ENCODE measurements at regions not wholly inside any gene's neighbourhood (a gene's known extent, or its start where the extent isn't known, plus 50 kb on each side); places are given as distances from the start of the nearest gene placed in this dataset.

DNA sequence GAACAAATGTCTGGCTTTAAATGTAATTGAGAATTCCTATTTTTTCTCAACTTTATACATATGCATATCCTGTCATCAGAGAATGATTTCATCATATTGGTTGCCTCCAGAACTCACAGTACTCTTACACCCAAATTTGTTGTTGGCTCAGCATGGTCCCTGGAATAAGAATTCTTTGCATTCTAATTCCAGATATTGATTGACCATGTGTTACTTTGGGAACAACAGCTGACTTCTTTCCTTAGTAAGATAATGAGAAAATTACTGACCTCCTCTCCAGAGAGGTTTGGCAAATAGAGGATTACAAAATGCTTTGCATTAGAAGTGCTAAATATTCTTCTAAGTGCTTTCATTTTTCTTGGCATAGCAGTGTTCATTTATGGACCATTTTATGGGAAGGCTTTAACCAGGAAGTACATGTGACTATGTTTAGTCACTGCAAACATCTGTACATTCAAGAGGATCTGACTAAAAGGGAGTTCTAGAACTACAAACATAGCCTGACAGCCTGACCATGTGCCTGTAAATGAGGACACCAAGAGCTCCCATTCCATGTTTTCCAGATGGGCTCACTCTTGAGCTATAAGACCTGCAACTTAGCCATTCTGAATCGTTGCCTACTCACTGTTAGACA is 391.6 kb upstream of the DPPA4 start:
- no peak overlapping the region for H3K4me3 ChIP-seq (ENCODE audit: low read length)
- peak; percentile 6 for DNase-seq (ENCODE audit: low read depth)
- TF ChIP-seq, protein P1, sequence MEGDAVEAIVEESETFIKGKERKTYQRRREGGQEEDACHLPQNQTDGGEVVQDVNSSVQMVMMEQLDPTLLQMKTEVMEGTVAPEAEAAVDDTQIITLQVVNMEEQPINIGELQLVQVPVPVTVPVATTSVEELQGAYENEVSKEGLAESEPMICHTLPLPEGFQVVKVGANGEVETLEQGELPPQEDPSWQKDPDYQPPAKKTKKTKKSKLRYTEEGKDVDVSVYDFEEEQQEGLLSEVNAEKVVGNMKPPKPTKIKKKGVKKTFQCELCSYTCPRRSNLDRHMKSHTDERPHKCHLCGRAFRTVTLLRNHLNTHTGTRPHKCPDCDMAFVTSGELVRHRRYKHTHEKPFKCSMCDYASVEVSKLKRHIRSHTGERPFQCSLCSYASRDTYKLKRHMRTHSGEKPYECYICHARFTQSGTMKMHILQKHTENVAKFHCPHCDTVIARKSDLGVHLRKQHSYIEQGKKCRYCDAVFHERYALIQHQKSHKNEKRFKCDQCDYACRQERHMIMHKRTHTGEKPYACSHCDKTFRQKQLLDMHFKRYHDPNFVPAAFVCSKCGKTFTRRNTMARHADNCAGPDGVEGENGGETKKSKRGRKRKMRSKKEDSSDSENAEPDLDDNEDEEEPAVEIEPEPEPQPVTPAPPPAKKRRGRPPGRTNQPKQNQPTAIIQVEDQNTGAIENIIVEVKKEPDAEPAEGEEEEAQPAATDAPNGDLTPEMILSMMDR (conservative IDR thresholded peaks at IDR 0.05; ENCODE audit: low read length): no peak

DNA sequence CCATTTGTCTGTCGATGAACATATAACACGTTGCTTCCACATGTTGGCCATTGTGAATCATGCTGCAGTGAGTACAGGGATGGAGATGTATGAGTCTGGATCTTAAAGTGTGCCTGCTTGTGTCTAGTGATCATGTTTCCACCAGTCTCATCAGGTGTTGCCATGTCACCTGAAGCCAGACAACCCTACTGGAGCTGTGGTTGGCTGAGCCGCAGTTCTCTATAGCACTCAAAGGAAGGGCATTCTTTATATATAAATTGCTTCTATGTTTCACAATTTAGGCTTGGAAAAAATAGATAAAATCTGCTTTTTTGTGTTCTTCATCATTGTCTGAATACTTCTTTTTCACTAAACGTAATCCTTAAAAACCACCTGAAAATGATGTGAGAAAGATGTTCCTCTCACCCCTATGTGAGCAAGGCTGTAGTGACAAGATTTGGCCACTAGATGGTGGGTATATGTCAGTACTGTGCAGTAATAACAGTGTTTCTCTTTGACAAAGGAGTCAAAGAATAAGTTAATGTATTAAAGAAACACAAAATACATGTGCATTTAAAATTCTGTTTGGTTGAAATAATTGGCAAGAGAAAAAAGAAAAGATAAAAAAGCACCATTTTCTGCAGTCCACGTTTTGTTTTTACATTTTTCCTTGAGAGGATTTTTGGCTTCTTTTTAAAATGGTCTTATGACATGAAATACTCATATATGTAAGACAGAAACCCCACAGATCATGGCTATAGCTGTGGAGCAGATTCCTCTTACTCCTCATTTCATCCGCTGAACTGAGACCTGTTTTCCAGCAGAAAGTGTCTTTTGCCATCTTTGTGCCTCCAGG is 394.5 kb upstream of the DPPA4 start:
- no peak overlapping the region for H3K4me3 ChIP-seq (ENCODE audit: low read length)
- TF ChIP-seq, protein P1 (conservative IDR thresholded peaks at IDR 0.05; ENCODE audit: low read length): peak; percentile 99
- DNase-seq (ENCODE audit: low read depth): peak; percentile 68

DNA sequence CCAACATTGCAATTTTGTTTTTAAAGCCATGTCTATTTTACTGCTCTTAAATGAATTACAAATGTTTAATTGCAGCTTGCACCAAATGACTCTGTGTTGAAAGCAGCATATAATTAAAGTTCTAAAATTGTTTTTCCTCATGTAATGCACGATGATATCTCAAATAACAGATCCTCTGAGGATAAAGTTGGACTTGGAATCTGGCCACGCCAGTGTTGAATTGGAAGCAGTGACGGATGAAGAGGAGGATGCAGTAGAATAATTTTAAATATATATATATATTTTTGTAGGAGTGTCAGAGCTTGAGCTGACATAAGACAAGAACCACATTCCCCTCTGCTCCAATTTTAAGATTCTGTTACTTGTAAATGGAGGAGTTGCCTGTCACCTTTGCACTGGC is 406.6 kb upstream of the DPPA4 start:
- DNase-seq (ENCODE audit: low read depth): no peak
- H3K4me3 ChIP-seq (ENCODE audit: low read length): no peak overlapping the region
- TF ChIP-seq, protein P1 (conservative IDR thresholded peaks at IDR 0.05; ENCODE audit: low read length): no peak

DNA sequence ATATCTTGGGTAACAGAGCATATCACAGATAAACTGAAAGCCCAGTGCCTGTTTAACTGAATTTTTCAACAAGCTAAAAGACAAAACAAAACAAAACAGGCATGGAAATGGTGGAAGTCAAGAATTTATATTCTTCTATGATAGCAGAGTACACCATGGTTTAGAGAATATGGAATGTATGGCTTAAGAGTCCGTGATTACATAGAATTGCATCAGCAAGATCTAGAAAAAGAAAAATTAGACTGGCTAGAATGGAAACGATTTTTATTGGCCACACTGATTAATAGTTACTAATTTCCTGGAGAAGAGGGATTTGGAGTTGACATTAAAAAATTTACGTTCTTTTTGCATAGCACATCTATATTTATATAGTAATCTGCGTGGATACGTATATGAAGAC is 435.2 kb upstream of the DPPA4 start:
- no peak overlapping the region for H3K4me3 ChIP-seq (ENCODE audit: low read length)
- TF ChIP-seq, protein P1 (conservative IDR thresholded peaks at IDR 0.05; ENCODE audit: low read length): no peak
- DNase-seq (ENCODE audit: low read depth): peak; percentile 6

DNA sequence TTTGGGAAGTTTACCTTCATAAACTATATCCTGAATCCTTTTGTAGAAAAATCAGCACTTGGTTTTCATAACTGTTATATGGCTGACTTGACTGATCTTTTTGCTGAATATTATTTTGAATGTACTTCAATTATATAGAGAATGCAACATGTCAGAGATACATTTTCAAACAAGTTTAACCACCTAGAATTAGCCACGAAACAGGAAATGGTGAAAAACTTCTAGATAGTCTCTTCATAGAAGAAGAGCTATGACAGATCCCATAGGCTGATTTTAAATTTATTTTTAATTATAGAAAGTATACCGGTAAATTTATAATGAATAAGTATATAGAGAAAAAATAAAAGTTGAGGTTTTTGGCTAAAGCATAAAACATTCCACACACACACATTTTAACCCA is 436.8 kb upstream of the DPPA4 start:
- DNase-seq (ENCODE audit: low read depth): no peak
- TF ChIP-seq, protein P1 (conservative IDR thresholded peaks at IDR 0.05; ENCODE audit: low read length): no peak

DNA sequence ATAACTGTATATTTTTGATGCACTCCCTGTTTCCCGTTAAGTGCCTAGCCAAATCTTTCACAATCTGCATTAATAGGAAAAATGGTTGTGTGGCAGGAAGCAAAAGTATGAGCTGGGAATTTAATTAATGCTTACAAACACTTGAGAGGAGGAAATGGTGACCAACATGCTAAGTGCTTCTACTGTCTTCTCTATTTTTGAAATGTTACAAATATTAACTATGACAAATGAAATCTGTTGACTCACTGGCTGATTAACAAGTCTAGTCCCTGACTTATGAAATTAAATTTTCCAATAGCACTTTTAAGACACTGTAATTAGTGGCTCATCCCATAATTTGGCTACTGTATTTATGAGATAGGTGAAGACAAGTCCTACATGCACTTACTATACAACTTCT is 446.9 kb upstream of the DPPA4 start:
- DNase-seq (ENCODE audit: low read depth): no peak
- TF ChIP-seq, protein P1 (conservative IDR thresholded peaks at IDR 0.05; ENCODE audit: low read length): no peak
- H3K4me3 ChIP-seq (ENCODE audit: low read length): no peak overlapping the region

More for the DNA sequence above, 436.8 kb upstream of the DPPA4 start:
- H3K4me3 ChIP-seq (ENCODE audit: low read length): no peak overlapping the region
